B cell (primary cell): ENCODE measurements at regions not wholly inside any gene's neighbourhood (a gene's known extent, or its start where the extent isn't known, plus 50 kb on each side); places are given as distances from the start of the nearest gene placed in this dataset.

ENCODE experiments used
- ATAC-seq: fragments of 200-7000 bp; cut with Tn5 transposase; one replicate; pipeline ENCODE4 v1.10.0; 2021; ENCODE audit warnings: low read depth, mild to moderate bottlenecking, moderate number of reproducible peaks, moderate library complexity
- CTCF ChIA-PET: fragments of 350-600 bp; sonication (Branson Sonifier 250); formaldehyde crosslinking; loops from one replicate; lab custom pipeline; 2021; ENCODE audit warnings: antibody characterized with exemption, inconsistent platforms; lab: Charles Lee
- POLR2A ChIA-PET: fragments of 350-600 bp; sonication (Branson Sonifier 250); formaldehyde crosslinking; loops from one replicate; lab custom pipeline; 2021; ENCODE audit warnings: antibody characterized with exemption; lab: Charles Lee
- DNase-seq: peaks from one replicate; pipeline ENCODE4 v3.0.0; 2013
- H2AFZ ChIP-seq: 2 replicates; pipeline ENCODE4 v1.6.1; 2012; ENCODE audit warnings: mild to moderate bottlenecking, low read depth, low read length; ENCODE audit not compliant: insufficient read depth, poor library complexity, severe bottlenecking
- H3K27ac ChIP-seq, 2 donors: 1 replicate in 1 of 2; 2 replicates in 1 of 2; pipeline ENCODE4 v1.5.1; 2012 to 2013; ENCODE audit warnings: low read length in 2 of 2, mild to moderate bottlenecking in 2 of 2, moderate library complexity in 1 of 2
- H3K27me3 ChIP-seq, 4 experiments: fragments of 200-600 bp in 1 of 4; sonication (generic) in 1 of 4; replicated peaks in 1 of 4; 1 replicate in 2 of 4; 2 replicates in 2 of 4; pipeline versions ENCODE4 v1.6.1 to v1.7.0; 2013 to 2016; ENCODE audit warnings: low read length in 3 of 4, mild to moderate bottlenecking in 2 of 4, mixed read lengths in 1 of 4, moderate library complexity in 1 of 4; ENCODE audit not compliant: insufficient read depth in 4 of 4, control insufficient read depth in 3 of 4; ENCODE audit errors: control extremely low read depth in 1 of 4
- H3K36me3 ChIP-seq, 2 experiments: replicated peaks in 1 of 2; 1 replicate in 1 of 2; 2 replicates in 1 of 2; pipeline versions ENCODE4 v1.6.1 to v1.7.1; 2013; ENCODE audit warnings: low read length in 1 of 2; ENCODE audit not compliant: insufficient read depth in 2 of 2, control insufficient read depth in 1 of 2; ENCODE audit errors: control extremely low read depth in 1 of 2, extremely low read depth in 1 of 2
- H3K4me1 ChIP-seq, 2 donors: fragments of 200-600 bp in 1 of 2; sonication (generic) in 1 of 2; 1 replicate in 1 of 2; 2 replicates in 1 of 2; pipeline versions ENCODE4 v1.5.1 to v1.6.1; 2013 to 2017; ENCODE audit warnings: low read length in 2 of 2; ENCODE audit not compliant: control insufficient read depth in 2 of 2, insufficient read depth in 2 of 2
- H3K4me2 ChIP-seq: replicated peaks from 2 replicates; pipeline ENCODE3; 2012; ENCODE audit warnings: mild to moderate bottlenecking, low read depth, low read length; ENCODE audit not compliant: poor library complexity, severe bottlenecking
- H3K4me3 ChIP-seq, 5 experiments: fragments of 200-600 bp in 1 of 5; sonication (generic) in 1 of 5; 1 replicate in 3 of 5; 2 replicates in 2 of 5; pipeline versions ENCODE4 v1.5.1 to v1.7.0; 2011 to 2016; ENCODE audit warnings: low read length in 4 of 5, mild to moderate bottlenecking in 4 of 5, low read depth in 2 of 5, control low read depth in 1 of 5, moderate library complexity in 1 of 5; ENCODE audit not compliant: insufficient read depth in 1 of 5; ENCODE audit errors: control extremely low read depth in 1 of 5, extremely low read depth in 1 of 5
- H3K79me2 ChIP-seq: fragments of 200-600 bp; sonication (generic); one replicate; pipeline ENCODE4 v1.6.0; 2016; ENCODE audit warnings: low read length; ENCODE audit not compliant: control insufficient read depth, insufficient read depth
- H3K9ac ChIP-seq: fragments of 200-600 bp; sonication (generic); 2 replicates; pipeline ENCODE4 v1.6.1; 2017; ENCODE audit warnings: mild to moderate bottlenecking, low read length, moderate library complexity
- H3K9me3 ChIP-seq, 3 donors: one replicate each; pipeline versions ENCODE4 v1.6.1 to v1.7.1; 2013; ENCODE audit warnings: low read length in 2 of 3; ENCODE audit not compliant: control insufficient read depth in 2 of 3, insufficient read depth in 1 of 3; ENCODE audit errors: control extremely low read depth in 1 of 3
- H4K20me1 ChIP-seq: 2 replicates; pipeline ENCODE4 v1.6.0; 2012; ENCODE audit warnings: mild to moderate bottlenecking, low read length; ENCODE audit not compliant: insufficient read depth, control insufficient read depth, poor library complexity, severe bottlenecking
- H3K27ac Mint-ChIP-seq: one replicate; pipeline ENCODE4 v1.8.0; 2021; ENCODE audit warnings: mixed read lengths
- H3K27me3 Mint-ChIP-seq: one replicate; pipeline ENCODE4 v1.8.0; 2021; ENCODE audit warnings: mixed read lengths
- H3K4me1 Mint-ChIP-seq: one replicate; pipeline ENCODE4 v1.8.0; 2021; ENCODE audit warnings: mixed read lengths
- H3K4me3 Mint-ChIP-seq: one replicate; pipeline ENCODE4 v1.8.0; 2021; ENCODE audit warnings: mixed read lengths
- H3K9me3 Mint-ChIP-seq: one replicate; pipeline ENCODE4 v1.8.0; 2022; ENCODE audit warnings: mixed read lengths; ENCODE audit not compliant: insufficient read depth
- CTCF ChIP-seq: fragments of 200-600 bp; IDR thresholded peaks from one replicate; pipeline ENCODE4 v1.8.0; 2022; ENCODE audit warnings: antibody characterized with exemption, mild to moderate bottlenecking
- EZH2 ChIP-seq: IDR thresholded peaks from 2 replicates; pipeline ENCODE4 v1.6.1; 2012; ENCODE audit warnings: borderline replicate concordance, low read depth, mild to moderate bottlenecking, moderate library complexity, low read length; ENCODE audit not compliant: insufficient read depth, poor library complexity, severe bottlenecking
- WGBS: methylation state at CpG from one replicate; pipeline ENCODE4 v1.1.5; 2013; ENCODE audit warnings: missing lambda C conversion rate; ENCODE audit not compliant: insufficient coverage; 5-methylcytosine and 5-hydroxymethylcytosine counted together
- intact Hi-C: fragments of 100-400 bp; cut with micrococcal nuclease; formaldehyde crosslinking; loops from one replicate; pipeline ENCODE4 v1.10.0; 2022

DNA sequence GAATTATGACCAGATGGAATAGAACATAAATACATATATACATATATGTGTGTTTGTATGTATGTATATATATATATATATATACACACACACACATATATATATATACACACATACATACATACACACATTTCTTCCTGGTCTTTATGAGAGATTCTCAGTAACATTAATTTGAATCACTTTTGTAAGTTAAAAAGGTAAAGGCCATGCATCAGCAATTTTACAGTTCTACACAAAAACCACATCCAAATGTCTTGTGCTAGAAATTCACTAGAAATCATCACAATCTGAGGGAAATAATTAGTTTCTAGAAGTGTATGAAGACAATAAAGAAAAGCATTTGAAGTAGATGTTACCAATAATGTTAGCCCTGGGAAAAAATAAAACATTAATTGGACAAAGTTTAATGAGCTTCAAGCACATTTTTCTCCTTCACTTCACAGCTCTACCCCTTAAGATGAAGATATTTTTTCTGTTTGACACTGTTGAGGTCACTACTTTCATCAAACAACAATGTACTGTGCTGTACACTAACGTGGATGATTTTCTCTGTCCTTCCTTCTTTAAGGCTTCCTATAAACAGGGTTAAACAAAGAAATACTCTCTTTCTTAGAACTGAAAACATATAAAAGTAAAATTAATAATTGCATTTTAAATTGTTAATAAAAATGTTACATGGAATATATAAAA, 189.2 kb upstream of the NR4A3 start:
- ATAC-seq: no peak
- Histone ChIP-seq H4K20me1 (no peaks in the 10 kb centered on the region), H3K9me3 (no peaks in the 10 kb centered on the region), H3K4me3 (no peak overlapping the region), H3K27me3 (no peaks in the 10 kb centered on the region), H2AFZ (no peak overlapping the region), H3K4me2 (peak overlapping the region; percentile 18), H3K4me1 (peaks cover 22 to 32% of the 10 kb centered on the region in 2 donors), H3K79me2 (no peaks in the 10 kb centered on the region), H3K36me3 (no peaks in the 10 kb centered on the region), H3K9ac (no peak overlapping the region), H3K27ac (no peak overlapping the region)
- H3K27me3 Mint-ChIP-seq: no peaks in the 10 kb centered on the region
- H3K4me1 Mint-ChIP-seq: peaks cover 23% of the 10 kb centered on the region
- no peak for DNase-seq
- H3K4me3 Mint-ChIP-seq: peak overlapping the region; percentile 8
- no peak overlapping the region for H3K27ac Mint-ChIP-seq
- peaks cover 2% of the 10 kb centered on the region for H3K9me3 Mint-ChIP-seq
- POLR2A ChIA-PET: no interaction called here
- CTCF ChIA-PET: no interaction called here
- intact Hi-C loops: no loop called here
- WGBS: no CpG with 5 or more reads among the region's 1 CpG
- TF ChIP-seq EZH2 (no peak), CTCF (no peak)

GRCh38 chr9:99633265-99633664, 188.4 kb upstream of the NR4A3 start:
- no peak overlapping the region for H3K27ac ChIP-seq
- POLR2A ChIA-PET: no interaction called here

More at GRCh38 chr9:99633265-99633664, 188.4 kb upstream of the NR4A3 start:
- Histone ChIP-seq H4K20me1 (no peaks in the 10 kb centered on the region), H3K9me3 (no peaks in the 10 kb centered on the region), H3K4me1 (peaks cover 20 to 29% of the 10 kb centered on the region in 2 donors), H3K9ac (no peak overlapping the region), H3K4me2 (peak overlapping the region; percentile 33), H2AFZ (no peak overlapping the region), H3K79me2 (no peaks in the 10 kb centered on the region), H3K4me3 (no peak overlapping the region), H3K27me3 (no peaks in the 10 kb centered on the region), H3K36me3 (no peaks in the 10 kb centered on the region)
- CTCF ChIA-PET: no interaction called here
- Mint-ChIP-seq H3K4me1 (peaks cover 22% of the 10 kb centered on the region), H3K4me3 (peak overlapping the region; percentile 3), H3K27ac (no peak overlapping the region), H3K9me3 (peaks cover 2% of the 10 kb centered on the region), H3K27me3 (no peaks in the 10 kb centered on the region)
- TF ChIP-seq EZH2: no peak
- no peak for TF ChIP-seq CTCF
- ATAC-seq: no peak
- DNase-seq: peak; percentile 19
- intact Hi-C loops: no loop called here
